Left ventricle myocardium superior (tissue), 1 donor: ENCODE measurements at regions not wholly inside any gene's neighbourhood (a gene's known extent, or its start where the extent isn't known, plus 50 kb on each side); places are given as distances from the start of the nearest gene placed in this dataset.

Experiments
- ATAC-seq: fragments of 200-7000 bp; cut with Tn5 transposase; one replicate; pipeline ENCODE4 v1.9.1; 2020; ENCODE audit warnings: mild to moderate bottlenecking, moderate library complexity
- DNase-seq: peaks from one replicate; pipeline ENCODE4 v3.0.0-alpha.2; 2020
- intact Hi-C: fragments of 100-400 bp; cut with micrococcal nuclease; formaldehyde crosslinking; loops from one replicate; pipeline ENCODE4 v1.11.0; 2022
- donor health status: DM: no; HTN: yes; CAD: no; lungs with severe emphysema.

DNA sequence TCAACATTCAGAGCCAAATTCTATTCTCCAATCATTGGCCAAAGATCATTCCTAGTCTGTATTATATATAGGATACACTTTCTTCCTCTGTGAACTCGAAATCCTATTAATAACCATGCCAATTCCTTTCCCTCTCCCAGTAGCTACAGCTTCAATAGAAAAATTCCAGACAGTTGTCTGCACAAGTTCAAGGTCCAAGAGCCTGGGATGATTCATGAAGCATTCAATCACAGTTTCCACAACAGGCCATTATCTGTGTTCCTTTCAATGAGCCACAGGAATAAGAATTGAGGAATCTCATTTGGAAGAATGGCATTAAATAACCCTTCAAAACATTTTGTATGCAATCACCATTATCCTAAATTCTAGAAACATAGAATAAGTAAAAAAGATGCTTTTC lies 437.4 kb downstream of the RMST start:
- DNase-seq (no peak), ATAC-seq (no peak)
- intact Hi-C loops, result no loop called here

DNA sequence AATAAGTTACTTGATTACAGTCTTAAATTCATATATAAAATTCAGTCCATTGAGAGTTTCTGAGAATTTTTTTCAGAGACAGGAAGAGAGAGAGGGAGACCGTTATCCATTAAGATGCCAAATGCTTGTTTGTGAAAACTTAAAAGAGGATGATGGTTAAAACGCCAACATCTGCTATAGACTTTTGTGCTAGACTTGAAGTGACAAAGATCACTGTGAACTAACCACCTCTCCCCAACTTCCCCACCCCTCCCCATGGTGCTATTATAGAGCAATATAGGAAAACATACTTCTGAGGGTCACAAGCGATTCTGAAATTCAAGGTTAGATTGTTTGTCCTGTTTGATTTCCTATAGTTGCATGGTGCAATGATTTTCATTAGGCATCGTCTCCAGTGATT lies 440.8 kb downstream of the RMST start:
- intact Hi-C loops, result no loop called here
- DNase-seq (no peak), ATAC-seq (no peak)

DNA sequence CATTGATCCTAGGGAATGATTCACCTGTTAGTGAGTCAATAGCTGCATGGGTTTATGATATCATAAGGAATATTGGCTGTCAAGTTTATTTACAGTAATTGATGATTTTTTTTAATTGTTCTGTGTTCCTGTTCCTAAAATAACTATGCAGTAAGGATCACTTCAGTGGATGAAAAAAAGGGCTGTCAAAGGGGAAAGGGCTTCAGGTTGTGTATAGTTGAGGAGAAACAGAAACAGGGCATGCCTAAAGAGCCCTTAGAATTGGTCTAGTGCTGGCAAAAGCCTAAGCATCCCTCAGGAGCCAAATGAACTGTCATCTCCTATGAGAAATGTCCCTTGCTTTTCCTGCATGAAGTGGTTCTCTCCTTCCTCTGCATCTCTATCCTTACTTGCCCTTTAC lies 444.9 kb downstream of the RMST start:
- ATAC-seq, result no peak
- intact Hi-C loops, result no loop called here

DNA sequence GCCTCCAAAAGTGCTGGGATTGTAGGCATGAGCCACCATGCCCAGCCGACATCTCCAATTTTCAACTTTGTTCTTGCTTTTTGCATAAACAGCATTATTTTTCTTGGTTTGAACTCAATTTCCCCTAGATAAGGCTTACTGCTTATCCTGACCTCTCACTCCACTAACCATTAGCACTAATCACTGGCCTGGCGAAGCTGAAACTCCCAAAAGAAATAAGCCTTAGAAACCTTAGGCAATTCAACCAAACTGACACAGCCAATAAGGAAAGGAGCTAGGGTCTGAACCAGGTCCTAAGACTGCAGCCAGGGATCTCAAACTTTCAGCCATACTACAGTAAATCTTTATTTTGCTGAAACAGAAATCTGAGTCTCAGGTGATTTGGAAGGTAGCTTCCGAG lies 448.0 kb downstream of the RMST start:
- no peak for DNase-seq
- no peak for ATAC-seq
- intact Hi-C loops, result no loop called here

More for the DNA sequence above, 444.9 kb downstream of the RMST start:
- DNase-seq, result no peak

DNA sequence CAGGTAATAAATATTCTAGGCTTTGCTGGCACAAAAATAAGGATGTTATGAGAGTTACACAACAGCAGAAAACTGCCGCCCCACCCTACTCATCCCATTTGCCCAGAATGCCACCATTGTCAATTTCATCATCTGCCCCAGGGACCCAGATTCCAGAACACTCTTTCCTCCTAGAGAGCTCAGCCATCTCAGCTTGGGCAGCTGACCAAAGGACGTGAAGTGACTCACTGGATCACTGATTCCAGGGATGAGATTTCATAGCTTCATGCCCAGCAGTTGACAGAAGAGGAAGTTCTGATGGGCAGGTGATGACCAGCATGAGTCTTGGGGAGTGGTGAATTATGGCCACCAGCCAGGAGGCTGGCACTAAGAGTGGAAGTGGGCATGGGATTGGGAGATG lies 450.3 kb downstream of the RMST start:
- DNase-seq, result no peak
- ATAC-seq, result no peak
- intact Hi-C loops, result no loop called here

DNA sequence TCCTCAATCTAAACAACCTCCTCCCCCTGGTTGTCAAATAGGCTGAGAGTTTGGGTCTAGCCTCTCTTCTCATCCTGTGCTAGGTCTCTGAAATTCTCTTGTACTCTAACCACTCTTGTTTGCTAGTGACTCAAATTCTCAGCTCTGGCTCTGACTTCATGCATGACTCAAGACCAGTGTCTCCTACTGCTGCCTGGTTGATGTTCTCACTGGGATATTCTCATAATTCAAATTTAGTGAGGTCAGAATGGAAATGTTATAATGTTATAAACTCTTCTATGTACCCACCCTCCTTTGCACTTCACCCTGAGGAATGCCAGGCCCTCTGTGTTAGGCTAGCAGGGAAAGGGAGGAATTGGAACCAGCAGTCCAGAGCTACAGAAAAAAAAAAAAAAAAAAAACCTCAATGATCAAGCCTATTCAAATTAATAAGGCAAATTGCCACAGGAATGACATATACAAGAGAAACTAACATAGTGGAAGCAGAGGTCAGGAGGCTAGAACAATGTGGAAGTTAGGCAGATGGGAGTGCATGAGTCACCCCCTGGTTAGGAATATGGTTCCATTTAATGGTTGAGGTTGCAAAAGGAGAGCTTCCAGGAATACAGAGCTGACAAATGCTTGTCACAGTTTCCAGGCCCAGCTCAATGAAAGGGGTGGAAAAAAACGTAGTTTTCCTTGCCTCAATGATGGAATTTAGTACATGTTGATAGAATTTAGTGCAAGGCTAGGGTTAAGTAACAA lies 459.5 kb downstream of the RMST start:
- intact Hi-C loops, result no loop called here
- ATAC-seq (no peak), DNase-seq (no peak)

DNA sequence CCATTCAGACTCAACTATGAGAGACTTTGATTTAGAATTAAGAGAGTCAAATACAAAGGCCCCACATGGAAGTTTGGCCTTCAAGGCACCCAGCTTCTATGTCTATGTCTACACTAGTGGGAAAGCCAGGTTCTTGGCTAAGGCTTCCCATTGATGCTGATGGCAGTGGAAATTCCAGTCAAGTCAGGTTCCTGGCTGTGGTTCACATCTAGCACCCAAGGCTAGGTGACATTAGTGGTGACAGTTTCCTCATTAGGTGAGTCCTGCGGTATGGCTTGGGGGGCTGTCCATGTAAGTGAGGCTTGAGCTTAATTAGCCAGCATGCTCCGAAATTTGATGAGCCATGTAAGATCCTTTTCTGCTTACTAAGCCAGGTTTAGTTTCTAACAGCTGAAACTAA lies 460.9 kb downstream of the RMST start:
- DNase-seq (no peak), ATAC-seq (no peak)
- intact Hi-C loops, result no loop called here

DNA sequence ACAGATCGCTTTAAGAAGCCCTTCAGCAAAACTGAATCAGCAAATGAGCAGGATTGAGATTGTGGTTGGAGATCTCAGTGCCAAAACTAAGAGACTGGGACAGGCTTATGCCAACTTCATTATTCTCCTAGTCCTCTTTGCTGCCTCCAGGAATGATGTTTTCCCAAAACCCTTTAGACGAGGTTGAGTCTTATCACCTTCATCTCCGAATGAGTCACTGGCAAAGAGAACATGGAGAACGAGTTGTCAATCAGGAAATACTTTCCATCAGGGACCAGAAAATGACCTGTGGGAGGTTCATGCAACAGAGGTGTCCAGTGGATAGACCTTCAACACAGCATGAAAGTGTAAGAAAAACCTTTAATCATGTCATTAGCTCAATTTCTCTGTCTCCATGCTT lies 461.5 kb downstream of the RMST start:
- DNase-seq, result no peak
- intact Hi-C loops, result no loop called here
- no peak for ATAC-seq

DNA sequence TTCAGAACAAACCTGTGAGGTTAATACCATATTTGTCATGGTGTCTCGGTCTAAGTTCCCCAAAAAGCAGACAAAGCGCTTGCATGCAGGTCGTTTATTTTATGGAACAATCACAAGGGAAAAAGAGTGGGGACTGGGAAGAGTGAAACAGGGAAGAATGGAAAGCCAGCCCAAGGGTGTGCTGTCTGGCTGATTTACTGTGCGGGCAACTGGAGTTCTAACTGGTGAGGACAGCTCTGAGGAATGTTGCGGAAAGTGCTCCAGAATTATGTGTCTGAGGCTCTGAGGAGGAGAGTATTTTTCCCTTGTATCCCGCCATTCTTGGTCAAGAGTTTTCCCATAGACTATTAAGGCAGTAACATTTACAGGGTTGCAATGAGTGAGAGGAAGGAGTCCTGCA lies 465.4 kb downstream of the RMST start:
- intact Hi-C loops, result no loop called here
- DNase-seq, result no peak
- no peak for ATAC-seq

DNA sequence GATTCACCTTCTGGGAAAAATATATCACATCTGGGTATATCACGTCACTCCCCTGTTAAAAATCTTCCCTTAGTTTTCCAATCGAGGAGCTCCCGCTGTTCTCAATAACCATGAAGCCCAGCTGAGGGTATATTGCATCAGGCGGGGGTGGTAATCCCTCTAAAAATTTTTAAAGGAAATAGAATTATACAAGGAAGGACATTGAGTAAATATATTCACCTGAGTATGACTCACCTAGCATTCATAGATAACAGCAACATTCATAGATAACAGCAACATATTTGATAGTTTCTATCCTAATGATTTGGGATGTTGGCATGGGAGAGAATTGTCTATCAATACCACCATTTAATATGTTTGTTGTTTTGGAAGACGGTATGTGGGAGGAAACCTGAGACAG lies 473.6 kb downstream of the RMST start:
- intact Hi-C loops, result no loop called here
- no peak for DNase-seq
- no peak for ATAC-seq

DNA sequence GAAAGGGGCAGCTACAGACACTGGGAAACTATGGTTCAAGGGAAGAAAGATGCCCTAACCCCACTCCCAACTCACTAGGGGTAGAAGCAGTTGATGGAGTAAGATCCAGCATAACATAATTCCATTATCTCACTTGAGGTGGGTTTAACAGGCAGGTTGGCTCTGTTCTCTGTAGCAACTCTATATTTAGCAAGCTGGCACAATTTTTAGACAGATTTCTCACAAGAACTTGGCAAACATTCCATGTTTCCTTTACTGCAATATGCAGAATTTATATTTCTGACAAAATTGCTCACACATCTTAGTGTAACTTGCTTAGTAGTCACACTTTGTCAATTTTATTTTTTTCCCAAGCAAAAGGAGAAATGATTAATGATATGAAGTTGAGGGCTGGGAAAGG lies 475.4 kb downstream of the RMST start:
- intact Hi-C loops, result no loop called here
- no peak for DNase-seq
- ATAC-seq, result no peak

DNA sequence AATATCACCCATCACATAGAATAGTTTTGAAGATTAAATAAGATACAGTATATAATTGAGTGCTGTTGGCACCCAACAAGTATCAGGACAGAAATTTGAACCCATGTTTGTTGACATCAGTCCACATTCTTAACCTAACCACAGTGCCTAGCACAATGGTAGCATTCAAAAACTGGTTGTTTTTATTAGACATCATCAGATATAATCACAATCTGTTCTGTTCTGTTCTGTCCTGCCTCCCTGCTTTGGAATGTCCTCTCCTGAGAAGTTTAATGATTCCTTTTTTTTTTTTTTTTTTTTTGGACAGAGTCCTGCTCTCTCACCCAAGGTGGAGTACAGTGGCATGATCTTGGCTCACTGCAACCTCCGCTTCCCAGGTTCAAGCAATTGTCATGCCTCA lies 476.6 kb downstream of the RMST start:
- ATAC-seq, result no peak
- no peak for DNase-seq
- intact Hi-C loops, result no loop called here

DNA sequence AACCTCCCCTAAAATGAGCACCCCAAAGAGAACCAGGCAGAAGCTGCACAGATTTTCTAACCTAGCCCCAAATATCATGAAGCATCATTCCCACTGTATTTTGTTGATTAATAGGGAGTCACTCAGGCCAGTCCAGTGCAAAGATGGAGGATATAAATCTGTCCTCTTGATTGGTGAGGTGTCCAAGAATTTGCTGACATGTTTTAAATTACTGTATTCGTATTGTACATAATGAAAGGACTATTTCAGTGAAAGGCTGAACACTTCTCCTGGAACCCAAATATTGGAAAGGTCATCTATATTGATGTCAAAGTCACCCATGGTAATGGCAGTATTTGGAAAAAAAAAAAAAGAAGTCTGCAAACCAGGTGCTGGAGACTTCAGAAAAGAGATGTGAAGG lies 477.5 kb downstream of the RMST start:
- intact Hi-C loops, result no loop called here
- ATAC-seq (no peak), DNase-seq (no peak)

DNA sequence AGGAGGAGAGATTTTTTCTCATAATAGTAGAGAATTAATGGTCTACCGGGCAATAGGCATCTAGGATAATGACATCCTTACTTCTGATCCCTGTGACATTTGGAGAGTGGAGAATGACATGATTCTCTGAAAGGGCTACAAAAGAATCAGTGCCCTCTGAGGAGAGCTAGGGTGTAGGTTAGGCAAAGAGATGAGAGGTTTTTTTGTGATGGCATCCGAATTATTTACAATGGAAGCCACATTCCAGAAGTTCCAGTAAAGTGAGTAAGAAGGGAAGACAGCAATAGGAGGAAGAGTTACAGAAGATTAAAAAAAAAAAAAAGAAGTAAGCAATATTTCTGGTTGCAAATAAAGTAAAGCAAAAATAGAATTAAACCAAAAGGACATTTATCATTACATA lies 478.0 kb downstream of the RMST start:
- DNase-seq (no peak), ATAC-seq (no peak)
- intact Hi-C loops, result no loop called here

DNA sequence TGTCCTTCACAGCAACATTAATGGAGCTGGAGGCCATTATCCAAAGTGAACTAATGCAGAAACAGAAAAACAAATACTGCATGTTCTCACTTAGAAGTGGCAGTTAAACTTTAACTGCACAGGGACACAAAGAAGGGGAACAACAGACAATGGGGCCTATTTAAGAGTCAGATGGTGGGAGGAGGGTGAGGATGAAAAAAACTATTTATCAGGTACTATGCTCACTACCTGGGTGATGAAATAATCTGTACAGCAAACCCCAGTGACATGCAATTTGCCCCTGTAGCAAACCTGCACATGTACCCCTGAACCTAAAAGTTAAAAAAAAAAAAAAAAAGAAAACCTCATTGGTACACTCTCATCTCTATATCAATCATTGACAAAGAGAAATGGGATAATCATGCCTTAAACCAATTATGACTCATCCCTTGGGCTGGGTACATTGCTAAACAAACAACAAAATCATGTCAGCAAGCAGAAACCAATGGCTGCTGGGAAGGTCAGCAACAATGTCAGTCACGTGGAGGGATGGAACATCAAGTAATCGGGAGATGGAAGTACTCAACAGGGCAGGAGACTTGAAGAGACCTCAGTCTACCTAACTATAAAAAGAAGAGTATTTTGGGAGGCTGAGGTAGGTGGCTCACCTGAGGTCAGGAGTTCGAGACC lies 479.2 kb downstream of the RMST start:
- no peak for DNase-seq
- intact Hi-C loops, result no loop called here
- ATAC-seq, result no peak

DNA sequence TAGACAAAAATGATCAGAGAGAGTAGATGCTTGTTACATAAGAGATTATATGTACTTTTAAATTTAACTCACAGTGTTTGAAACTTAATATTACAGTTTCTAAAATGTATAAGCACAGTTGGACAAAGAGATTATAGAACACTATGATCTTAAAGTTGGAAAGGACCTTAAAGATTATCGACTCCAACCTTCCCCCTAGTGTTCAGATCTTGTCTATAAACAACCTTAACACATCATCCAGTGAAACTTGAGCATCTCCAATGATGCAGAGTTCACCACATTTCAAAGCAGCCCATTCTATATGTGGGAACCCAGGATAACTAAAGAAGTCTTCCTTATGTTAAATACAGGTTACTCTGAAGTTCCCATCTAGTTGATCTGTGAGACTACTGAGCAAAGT lies 480.8 kb downstream of the RMST start:
- ATAC-seq (no peak), DNase-seq (no peak)
- intact Hi-C loops, result no loop called here

DNA sequence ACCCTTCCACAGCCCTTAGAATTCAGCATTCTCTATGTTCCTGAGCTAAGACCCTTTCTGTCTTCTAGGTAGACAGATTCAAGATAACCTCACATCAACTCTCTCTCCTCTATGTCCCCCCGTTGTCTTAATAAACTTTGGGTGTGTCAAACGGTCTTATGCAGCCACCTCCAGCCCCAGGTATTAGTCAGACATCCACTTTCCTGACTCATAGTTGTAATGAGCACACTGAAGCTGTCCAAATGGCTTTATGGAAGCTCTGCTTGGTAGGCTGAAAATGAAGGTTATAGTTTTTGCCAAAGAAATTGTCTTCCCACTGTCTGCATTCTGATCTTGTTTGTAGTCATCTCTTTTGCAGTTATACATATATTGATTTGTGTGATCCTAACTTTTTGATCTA lies 482.0 kb downstream of the RMST start:
- intact Hi-C loops, result no loop called here
- DNase-seq, result no peak
- ATAC-seq, result no peak

DNA sequence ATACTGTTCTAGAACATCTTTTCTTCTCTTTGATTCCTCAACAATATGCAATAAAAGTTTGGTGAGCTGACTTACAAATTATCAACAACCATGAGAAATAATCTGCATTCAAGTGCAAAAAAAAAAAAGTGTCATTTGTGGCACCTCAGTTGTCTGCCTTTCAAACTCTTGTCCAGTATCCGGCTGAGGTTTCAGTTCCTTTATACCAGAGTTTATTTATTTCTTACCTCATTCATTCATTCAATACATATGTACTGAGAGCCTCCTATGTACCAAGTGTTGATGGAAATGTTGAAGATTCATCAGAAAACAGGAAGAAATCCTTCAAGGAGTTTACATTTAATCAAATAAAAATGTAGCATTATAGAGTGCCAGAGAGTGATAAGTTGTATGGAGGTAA lies 484.1 kb downstream of the RMST start:
- intact Hi-C loops, result no loop called here
- ATAC-seq, result no peak
- DNase-seq, result no peak

DNA sequence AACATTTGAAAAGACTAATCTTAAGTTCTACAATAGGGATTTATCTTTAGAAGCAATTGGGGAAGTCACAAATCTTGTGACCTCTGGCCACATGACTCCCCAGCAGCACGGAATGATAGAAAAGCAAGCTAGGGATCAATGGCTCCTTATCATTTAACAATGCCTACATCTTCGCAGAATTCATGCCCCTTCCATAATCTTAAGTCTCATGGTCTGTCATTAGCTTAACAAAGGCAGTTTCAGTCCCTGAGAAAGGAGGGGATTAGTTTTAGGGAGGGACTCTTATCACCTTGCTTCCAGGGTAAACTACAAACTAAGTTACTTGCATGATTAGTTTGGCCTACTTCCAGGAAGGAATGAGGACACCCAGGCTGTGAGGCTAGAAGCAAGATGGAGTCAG lies 486.0 kb downstream of the RMST start:
- intact Hi-C loops, result no loop called here
- no peak for DNase-seq
- no peak for ATAC-seq

DNA sequence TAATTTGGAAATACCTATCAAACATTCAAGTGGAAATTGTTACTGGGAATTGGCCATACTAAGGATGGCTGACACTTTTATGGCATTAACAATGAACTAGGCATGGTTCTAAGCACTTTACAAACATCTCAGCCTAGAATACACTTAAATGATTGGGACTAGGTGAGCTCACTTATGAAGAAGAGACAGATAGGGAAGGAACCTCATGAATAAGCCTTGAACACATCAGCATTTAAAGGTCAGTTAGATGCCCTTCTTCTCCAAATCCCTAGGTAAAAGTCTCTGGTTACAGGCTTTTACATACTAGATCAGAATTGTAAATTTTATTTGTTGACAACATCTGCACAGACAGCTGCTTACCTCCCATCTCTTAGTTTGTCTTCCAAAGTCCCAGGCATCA lies 488.6 kb downstream of the RMST start:
- no peak for ATAC-seq
- intact Hi-C loops, result no loop called here
- no peak for DNase-seq

DNA sequence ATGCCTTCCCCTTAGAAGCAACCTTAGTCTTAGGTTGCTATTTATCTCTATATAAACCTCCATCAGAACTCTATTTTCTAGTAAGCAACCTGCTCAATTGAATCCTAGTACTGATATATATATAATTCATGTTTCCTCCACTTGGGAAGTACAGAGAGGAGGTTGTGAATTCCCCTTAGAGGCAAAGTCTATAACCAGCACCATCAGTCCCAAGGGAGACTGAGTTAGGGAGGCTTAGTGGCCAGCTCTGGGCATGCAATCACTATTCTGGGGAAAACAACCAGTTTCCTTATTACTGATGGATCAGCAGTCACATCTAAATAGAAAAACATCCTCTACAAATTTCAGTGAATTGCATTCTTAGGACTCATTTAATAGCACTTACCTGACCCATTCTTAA lies 489.1 kb downstream of the RMST start:
- ATAC-seq (no peak), DNase-seq (no peak)
- intact Hi-C loops, result no loop called here
